GM12874 (cell line): ENCODE measurements at regions not wholly inside any gene's neighbourhood (a gene's known extent, or its start where the extent isn't known, plus 50 kb on each side); places are given as distances from the start of the nearest gene placed in this dataset.

ENCODE experiments used
- TF ChIP-seq, protein P1 (sequence below): IDR thresholded peaks from 2 replicates; pipeline ENCODE4 v1.5.1; 2011; ENCODE audit warnings: low read depth, mild to moderate bottlenecking, control low read depth, low read length, moderate library complexity; ENCODE audit not compliant: insufficient read depth

DNA sequence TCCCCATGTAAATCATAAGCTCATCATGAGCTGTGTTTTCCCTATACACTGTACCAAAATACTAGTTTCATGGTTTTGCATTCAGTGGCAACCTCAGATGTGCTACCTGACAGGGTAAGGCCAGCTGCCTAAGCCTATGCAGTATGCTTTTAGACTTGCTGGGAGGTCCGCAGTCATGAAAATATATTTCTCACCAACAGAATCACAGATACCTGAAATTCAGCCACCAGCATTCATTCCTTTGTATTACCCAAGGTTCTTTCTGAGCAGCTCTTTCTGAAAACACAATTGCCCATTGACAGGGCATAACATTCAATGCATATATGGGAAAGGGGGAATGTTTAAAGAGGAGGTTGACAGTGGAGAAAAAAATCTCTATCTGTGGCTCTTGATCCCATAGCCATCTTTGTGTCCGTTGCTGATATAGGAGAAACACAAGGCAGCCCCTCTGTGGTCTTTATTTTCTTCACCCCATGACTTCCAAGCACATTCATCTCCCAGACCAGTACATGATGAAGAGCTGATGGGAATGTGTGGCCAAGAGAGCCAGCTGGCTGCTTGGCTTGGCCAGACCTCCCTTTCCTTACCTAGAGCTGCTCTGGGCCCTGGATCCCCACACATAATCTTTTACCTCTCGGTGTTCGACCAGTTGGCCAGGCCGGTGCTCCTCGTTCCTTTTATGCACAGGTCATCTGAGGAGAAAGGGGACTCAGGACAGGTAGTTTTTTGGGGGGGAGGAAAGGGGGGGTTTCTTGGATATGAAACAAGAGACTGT, 162.9 kb downstream of the KCNA5 start:
- TF ChIP-seq, protein P1, sequence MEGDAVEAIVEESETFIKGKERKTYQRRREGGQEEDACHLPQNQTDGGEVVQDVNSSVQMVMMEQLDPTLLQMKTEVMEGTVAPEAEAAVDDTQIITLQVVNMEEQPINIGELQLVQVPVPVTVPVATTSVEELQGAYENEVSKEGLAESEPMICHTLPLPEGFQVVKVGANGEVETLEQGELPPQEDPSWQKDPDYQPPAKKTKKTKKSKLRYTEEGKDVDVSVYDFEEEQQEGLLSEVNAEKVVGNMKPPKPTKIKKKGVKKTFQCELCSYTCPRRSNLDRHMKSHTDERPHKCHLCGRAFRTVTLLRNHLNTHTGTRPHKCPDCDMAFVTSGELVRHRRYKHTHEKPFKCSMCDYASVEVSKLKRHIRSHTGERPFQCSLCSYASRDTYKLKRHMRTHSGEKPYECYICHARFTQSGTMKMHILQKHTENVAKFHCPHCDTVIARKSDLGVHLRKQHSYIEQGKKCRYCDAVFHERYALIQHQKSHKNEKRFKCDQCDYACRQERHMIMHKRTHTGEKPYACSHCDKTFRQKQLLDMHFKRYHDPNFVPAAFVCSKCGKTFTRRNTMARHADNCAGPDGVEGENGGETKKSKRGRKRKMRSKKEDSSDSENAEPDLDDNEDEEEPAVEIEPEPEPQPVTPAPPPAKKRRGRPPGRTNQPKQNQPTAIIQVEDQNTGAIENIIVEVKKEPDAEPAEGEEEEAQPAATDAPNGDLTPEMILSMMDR, result no peak

DNA sequence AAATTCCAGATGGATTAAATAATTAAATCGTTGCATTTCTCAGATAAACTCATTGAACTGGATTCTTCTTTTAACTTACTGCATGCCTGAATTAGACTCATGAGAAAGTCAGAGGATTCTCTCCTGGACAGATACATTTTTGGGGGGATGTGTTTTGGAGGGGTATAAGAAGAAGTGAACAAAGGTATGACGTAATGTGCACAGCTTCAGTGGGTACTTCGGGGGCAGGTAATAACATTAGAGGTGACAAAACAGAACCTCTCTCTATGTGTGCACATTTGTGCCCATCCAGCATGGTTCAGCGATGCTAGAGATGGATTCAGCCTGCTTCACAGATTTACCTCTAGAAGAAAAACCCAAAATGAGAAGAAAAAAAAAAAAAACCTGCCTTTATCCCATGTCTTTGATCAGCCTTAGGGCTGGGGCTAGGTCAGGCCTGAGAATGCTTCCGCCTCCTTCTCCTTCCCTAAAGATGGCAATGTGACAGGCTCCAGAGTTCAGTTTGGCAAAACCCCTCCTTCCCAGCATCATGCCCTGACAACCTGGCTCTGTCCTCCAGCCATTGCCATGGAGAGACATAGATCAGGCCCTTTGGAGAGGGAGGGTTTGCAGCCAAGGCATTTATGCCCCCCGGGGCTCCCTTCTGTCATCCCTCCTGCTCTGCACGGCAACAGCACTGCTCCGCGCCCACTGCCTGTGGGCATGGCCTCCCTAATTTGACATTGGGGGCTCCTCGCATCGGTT, 166.7 kb downstream of the KCNA5 start:
- TF ChIP-seq, protein P1, result no peak

DNA sequence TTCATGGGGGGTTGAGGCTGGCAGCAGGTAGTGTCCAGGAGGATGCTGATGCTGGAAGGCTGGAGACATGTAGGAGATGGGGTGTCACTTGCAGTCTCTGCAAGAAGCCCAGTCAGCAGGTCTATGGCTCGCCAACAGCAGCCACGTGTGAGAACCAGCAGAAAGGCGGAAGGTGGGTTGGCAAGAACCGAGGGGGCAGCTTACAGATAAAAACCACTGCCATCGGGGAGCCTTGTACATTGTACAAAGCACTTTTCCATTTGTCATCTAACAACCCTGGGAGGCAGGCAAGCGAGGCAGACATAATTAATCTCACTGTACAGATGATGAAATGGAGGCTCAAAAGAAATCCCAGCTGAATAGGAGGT, 167.2 kb downstream of the KCNA5 start:
- TF ChIP-seq, protein P1, result no peak

DNA sequence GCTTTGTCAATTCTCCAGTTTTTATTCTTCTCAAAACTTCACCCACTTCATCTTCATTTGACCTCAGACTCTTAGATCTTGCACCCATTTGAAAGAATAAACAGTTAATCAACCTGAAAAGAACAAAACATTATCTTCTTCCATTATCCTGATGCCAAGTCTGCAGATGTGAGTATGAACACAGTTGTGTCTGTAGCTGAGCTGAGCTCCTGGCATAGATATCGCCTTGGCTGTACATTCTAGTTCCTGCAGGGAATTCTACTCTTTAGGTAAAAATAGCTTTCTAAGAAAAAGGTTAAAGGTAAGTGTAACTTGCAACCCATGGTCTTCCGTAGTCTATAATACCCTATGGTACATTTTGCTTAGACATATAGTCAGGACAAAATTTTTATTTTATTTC, 169.7 kb downstream of the KCNA5 start:
- TF ChIP-seq, protein P1, result no peak

DNA sequence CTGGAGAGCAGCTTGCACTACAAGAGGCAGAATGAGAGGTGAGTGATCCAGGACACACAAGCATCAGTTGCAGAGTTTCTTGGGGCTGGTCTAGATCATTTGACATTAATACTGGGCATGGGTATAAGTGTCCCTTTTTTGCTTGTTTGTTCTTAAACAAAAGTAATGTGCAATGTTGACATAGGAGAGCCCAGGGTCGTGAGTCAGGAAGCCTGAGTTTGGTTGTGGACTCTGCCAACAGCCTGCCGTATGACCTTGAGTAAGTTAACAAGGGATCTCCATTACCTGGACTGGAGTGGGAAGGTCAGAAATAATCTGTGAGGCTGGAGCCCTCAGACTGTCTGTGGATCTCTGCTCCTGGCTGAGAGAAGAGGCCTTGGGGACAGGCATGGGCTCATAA, 170.3 kb downstream of the KCNA5 start:
- TF ChIP-seq, protein P1, result no peak

DNA sequence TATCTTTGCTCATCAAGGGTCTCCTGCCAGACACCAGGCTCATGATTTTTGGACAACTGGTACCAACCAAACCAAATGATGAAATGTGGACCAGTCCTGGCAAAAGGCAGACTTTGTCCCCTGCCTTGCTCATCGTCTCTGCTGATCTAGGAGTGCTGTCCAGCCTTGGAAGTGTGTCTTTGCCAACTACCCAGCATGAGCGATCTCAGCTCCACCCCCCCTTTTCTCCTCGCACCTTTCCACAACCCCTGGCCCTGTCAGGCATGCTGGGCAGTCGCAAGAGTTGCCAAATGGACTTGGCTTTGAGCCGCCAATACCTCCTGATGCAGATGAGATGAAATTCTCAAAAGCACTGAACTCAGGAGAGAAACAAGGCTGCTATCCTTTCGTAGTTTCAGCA, 174.3 kb downstream of the KCNA5 start:
- TF ChIP-seq, protein P1, result no peak

DNA sequence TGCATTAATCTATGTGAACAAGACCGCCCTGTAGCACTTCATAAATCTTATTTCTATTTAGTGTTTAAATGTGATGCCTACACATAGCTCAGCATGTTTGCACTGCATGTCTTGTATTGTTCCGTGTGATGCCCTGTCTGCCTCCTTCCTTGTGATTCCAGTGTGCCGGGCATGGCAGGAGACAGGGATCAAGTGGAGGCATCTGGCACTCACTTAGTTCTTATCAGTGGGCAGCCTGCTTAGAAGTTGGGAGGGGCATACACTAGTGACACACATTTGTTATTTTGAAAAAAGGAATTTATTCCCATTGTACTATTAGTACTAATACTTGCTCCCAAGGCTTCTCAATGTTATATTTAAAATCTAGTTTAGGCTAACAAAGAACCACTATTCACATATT, 176.4 kb downstream of the KCNA5 start:
- TF ChIP-seq, protein P1, result no peak
